Neuronal stem cell (in vitro differentiated cells): ENCODE measurements at regions not wholly inside any gene's neighbourhood (a gene's known extent, or its start where the extent isn't known, plus 50 kb on each side); places are given as distances from the start of the nearest gene placed in this dataset.

ENCODE experiments used
- DNase-seq: peaks from one replicate; pipeline ENCODE4 v3.0.0-alpha.2; 2013; ENCODE audit warnings: low spot score
- H2AFZ ChIP-seq: one replicate; pipeline ENCODE4 v1.6.1; 2013; ENCODE audit warnings: mild to moderate bottlenecking, low read length, inconsistent platforms
- H2AK5ac ChIP-seq: 2 replicates; pipeline ENCODE4 v1.6.1; 2013; ENCODE audit warnings: low read depth, mild to moderate bottlenecking, inconsistent platforms, low read length, moderate library complexity, mixed read lengths
- H2BK120ac ChIP-seq: 2 replicates; pipeline ENCODE4 v1.6.1; 2013; ENCODE audit warnings: low read depth, mild to moderate bottlenecking, inconsistent platforms, low read length, moderate library complexity, mixed read lengths
- H2BK12ac ChIP-seq: one replicate; pipeline ENCODE4 v1.6.1; 2013; ENCODE audit warnings: low read length, inconsistent platforms
- H2BK15ac ChIP-seq: 2 replicates; pipeline ENCODE4 v1.6.1; 2013; ENCODE audit warnings: mild to moderate bottlenecking, low read length, inconsistent platforms, mixed read lengths
- H2BK5ac ChIP-seq: one replicate; pipeline ENCODE4 v1.6.1; 2013; ENCODE audit warnings: inconsistent platforms, mild to moderate bottlenecking, low read length, moderate library complexity
- H3K14ac ChIP-seq: one replicate; pipeline ENCODE4 v1.6.1; 2013; ENCODE audit warnings: low read length, inconsistent platforms
- H3K18ac ChIP-seq: 2 replicates; pipeline ENCODE4 v1.6.1; 2013; ENCODE audit warnings: low read length, inconsistent platforms
- H3K23ac ChIP-seq: 2 replicates; pipeline ENCODE4 v1.6.1; 2013; ENCODE audit warnings: low read depth, mild to moderate bottlenecking, mixed read lengths, low read length, inconsistent platforms; ENCODE audit not compliant: poor library complexity
- H3K27ac ChIP-seq: replicated peaks from 3 replicates; pipeline ENCODE4 v1.5.1; 2013; ENCODE audit warnings: low read length, inconsistent platforms
- H3K27me3 ChIP-seq, 3 experiments: 2 replicates each; pipeline ENCODE4 v1.6.1; 2013; ENCODE audit warnings: low read length in 3 of 3, mild to moderate bottlenecking in 2 of 3, inconsistent platforms in 1 of 3, low read depth in 1 of 3, mixed read lengths in 1 of 3, moderate library complexity in 1 of 3; ENCODE audit not compliant: control insufficient read depth in 3 of 3, insufficient read depth in 3 of 3
- H3K36me3 ChIP-seq, 2 donors: replicated peaks in 1 of 2; 2 replicates each; pipeline ENCODE4 v1.6.1; 2013; ENCODE audit warnings: low read length in 2 of 2; ENCODE audit not compliant: control insufficient read depth in 2 of 2, insufficient read depth in 2 of 2
- H3K4ac ChIP-seq: 2 replicates; pipeline ENCODE4 v1.6.1; 2013; ENCODE audit warnings: inconsistent platforms, mild to moderate bottlenecking, low read length, moderate library complexity
- H3K4me1 ChIP-seq, 2 donors: 1 replicate in 1 of 2; 2 replicates in 1 of 2; pipeline ENCODE4 v1.6.1; 2013; ENCODE audit warnings: low read length in 2 of 2, low read depth in 1 of 2; ENCODE audit not compliant: control insufficient read depth in 2 of 2, insufficient read depth in 1 of 2
- H3K4me2 ChIP-seq: one replicate; pipeline ENCODE4 v1.6.1; 2013; ENCODE audit warnings: mild to moderate bottlenecking, low read length, inconsistent platforms; ENCODE audit not compliant: insufficient read depth, poor library complexity, severe bottlenecking
- H3K4me3 ChIP-seq, 2 donors: 2 replicates each; pipeline ENCODE4 v1.5.1; 2013; ENCODE audit warnings: low read length in 2 of 2, mild to moderate bottlenecking in 2 of 2, inconsistent platforms in 1 of 2, moderate library complexity in 1 of 2
- H3K79me1 ChIP-seq: one replicate; pipeline ENCODE4 v1.6.1; 2013; ENCODE audit warnings: low read depth, mild to moderate bottlenecking, inconsistent platforms, low read length, moderate library complexity
- H3K9ac ChIP-seq: one replicate; pipeline ENCODE4 v1.6.1; 2013; ENCODE audit warnings: mild to moderate bottlenecking, low read depth, low read length, inconsistent platforms; ENCODE audit not compliant: poor library complexity
- H3K9me3 ChIP-seq, 2 donors: replicated peaks in 1 of 2; 2 replicates each; pipeline versions ENCODE3 to v1.6.1; 2013; ENCODE audit warnings: low read length in 2 of 2, mild to moderate bottlenecking in 2 of 2, inconsistent platforms in 1 of 2, low read depth in 1 of 2, mixed read lengths in 1 of 2, moderate library complexity in 1 of 2; ENCODE audit not compliant: control insufficient read depth in 2 of 2, insufficient read depth in 1 of 2
- H4K8ac ChIP-seq: one replicate; pipeline ENCODE4 v1.6.1; 2013; ENCODE audit warnings: low read depth, mild to moderate bottlenecking, inconsistent platforms, low read length, moderate library complexity
- H4K91ac ChIP-seq: one replicate; pipeline ENCODE4 v1.6.1; 2013; ENCODE audit warnings: low read length, low read depth, mild to moderate bottlenecking, inconsistent platforms; ENCODE audit not compliant: poor library complexity
- whole genome bisulfite sequencing, 2 donors: extraction: QIAGEN DNeasy Blood & Tissue Kit; methylation state at CpG; one replicate each; pipeline ENCODE4 v1.1.7; 2013; ENCODE audit warnings: missing lambda C conversion rate in 2 of 2, mixed read lengths in 1 of 2; ENCODE audit not compliant: insufficient read length in 2 of 2, insufficient replicate concordance in 1 of 2; ENCODE audit errors: extremely low coverage in 2 of 2; 5-methylcytosine and 5-hydroxymethylcytosine counted together

GRCh38 chr5:159471904-159472303 is 141.6 kb upstream of the IL12B start:
- H3K4me1 ChIP-seq = peaks cover 0 to 1% of the 10 kb centered on the region in 2 donors
- no peak overlapping the region for H3K4me2 ChIP-seq
- no peak overlapping the region for H4K8ac ChIP-seq
- H3K9me3 ChIP-seq = peaks cover 0 to 4% of the 10 kb centered on the region in 2 donors
- H2BK120ac ChIP-seq = no peak overlapping the region
- H2BK5ac ChIP-seq = no peak overlapping the region
- H3K9ac ChIP-seq = no peak overlapping the region
- H3K27me3 ChIP-seq = no peaks in the 10 kb centered on the region
- no peak overlapping the region for H3K4ac ChIP-seq
- H4K91ac ChIP-seq = no peak overlapping the region
- no peaks in the 10 kb centered on the region for H3K36me3 ChIP-seq
- no peak overlapping the region for H3K18ac ChIP-seq
- no peak overlapping the region for H2AFZ ChIP-seq
- no peak overlapping the region for H3K14ac ChIP-seq
- DNase-seq = no peak
- no CpG with 5 or more reads among the region's 2 CpGs for WGBS, 2 donors
- H2BK12ac ChIP-seq = no peak overlapping the region
- H3K4me3 ChIP-seq = no peak overlapping the region
- no peak overlapping the region for H3K23ac ChIP-seq
- H3K27ac ChIP-seq = no peak overlapping the region
- H2AK5ac ChIP-seq = no peak overlapping the region
- no peaks in the 10 kb centered on the region for H3K79me1 ChIP-seq
- no peak overlapping the region for H2BK15ac ChIP-seq

GRCh38 chr5:159475026-159475425 is 144.7 kb upstream of the IL12B start:
- H3K18ac ChIP-seq = no peak overlapping the region
- H2BK120ac ChIP-seq = no peak overlapping the region
- H3K9ac ChIP-seq = no peak overlapping the region
- H3K27me3 ChIP-seq = no peaks in the 10 kb centered on the region
- H3K4ac ChIP-seq = no peak overlapping the region
- H4K8ac ChIP-seq = no peak overlapping the region
- H3K23ac ChIP-seq = no peak overlapping the region
- H2BK5ac ChIP-seq = no peak overlapping the region
- DNase-seq = no peak
- H2BK12ac ChIP-seq = no peak overlapping the region
- H3K4me2 ChIP-seq = no peak overlapping the region
- H3K4me1 ChIP-seq = peaks cover 0 to under 1% of the 10 kb centered on the region in 2 donors
- H2BK15ac ChIP-seq = no peak overlapping the region
- H4K91ac ChIP-seq = no peak overlapping the region
- H2AFZ ChIP-seq = no peak overlapping the region
- H3K14ac ChIP-seq = no peak overlapping the region
- H3K27ac ChIP-seq = no peak overlapping the region
- no peak overlapping the region for H2AK5ac ChIP-seq
- H3K4me3 ChIP-seq = no peak overlapping the region
- H3K9me3 ChIP-seq = peaks cover 0 to 4% of the 10 kb centered on the region in 2 donors
- H3K79me1 ChIP-seq = no peaks in the 10 kb centered on the region
- H3K36me3 ChIP-seq = no peaks in the 10 kb centered on the region

GRCh38 chr5:159478950-159479349 is 148.7 kb upstream of the IL12B start:
- Histone ChIP-seq H3K18ac (no peak overlapping the region), H2BK120ac (no peak overlapping the region)
- no peak for DNase-seq

GRCh38 chr5:159480849-159481248 is 150.6 kb upstream of the IL12B start:
- no peak overlapping the region for H2BK15ac ChIP-seq
- H3K9me3 ChIP-seq = no peaks in the 10 kb centered on the region
- no peaks in the 10 kb centered on the region for H3K4me1 ChIP-seq
- WGBS, 2 donors = no CpG with 5 or more reads among the region's 2 CpGs
- H4K8ac ChIP-seq = no peak overlapping the region
- no peak overlapping the region for H4K91ac ChIP-seq
- H3K9ac ChIP-seq = no peak overlapping the region
- no peak overlapping the region for H3K27ac ChIP-seq
- DNase-seq = no peak
- H3K4me3 ChIP-seq = no peak overlapping the region
- no peaks in the 10 kb centered on the region for H3K27me3 ChIP-seq
- H3K23ac ChIP-seq = no peak overlapping the region
- no peaks in the 10 kb centered on the region for H3K36me3 ChIP-seq
- no peak overlapping the region for H3K18ac ChIP-seq
- no peak overlapping the region for H2BK5ac ChIP-seq
- no peak overlapping the region for H2AK5ac ChIP-seq
- H2BK120ac ChIP-seq = no peak overlapping the region
- no peak overlapping the region for H2BK12ac ChIP-seq
- H3K14ac ChIP-seq = no peak overlapping the region
- H3K79me1 ChIP-seq = no peaks in the 10 kb centered on the region
- H3K4ac ChIP-seq = no peak overlapping the region
- no peak overlapping the region for H3K4me2 ChIP-seq
- H2AFZ ChIP-seq = no peak overlapping the region

More at GRCh38 chr5:159478950-159479349, 148.7 kb upstream of the IL12B start:
- Histone ChIP-seq H3K36me3 (no peaks in the 10 kb centered on the region), H3K27me3 (no peaks in the 10 kb centered on the region), H3K23ac (no peak overlapping the region), H3K9ac (no peak overlapping the region), H2BK12ac (no peak overlapping the region), H3K4me1 (no peaks in the 10 kb centered on the region), H2AFZ (no peak overlapping the region), H3K4ac (no peak overlapping the region), H3K4me3 (no peak overlapping the region), H4K8ac (no peak overlapping the region), H3K27ac (no peak overlapping the region), H3K9me3 (peaks cover 0 to 4% of the 10 kb centered on the region in 2 donors), H3K14ac (no peak overlapping the region), H3K4me2 (no peak overlapping the region), H4K91ac (no peak overlapping the region), H2BK15ac (no peak overlapping the region), H3K79me1 (no peaks in the 10 kb centered on the region), H2AK5ac (no peak overlapping the region), H2BK5ac (no peak overlapping the region)
- WGBS, 2 donors = no CpG with 5 or more reads among the region's 1 CpG
